Stimulated activated CD8-positive, alpha-beta memory T cell treated with anti-CD3 and anti-CD28 coated beads, Interleukin-2, amount 100 ng/mL, for 48 hours (primary cell): ENCODE measurements at regions not wholly inside any gene's neighbourhood (a gene's known extent, or its start where the extent isn't known, plus 50 kb on each side); places are given as distances from the start of the nearest gene placed in this dataset.
"Not testable (repeated sequence)": the region's sequence is repeated elsewhere in the genome, so short reads cannot be mapped to it uniquely, and the experiment has no call there.

Source experiments
- DNase-seq, 2 donors: peaks; one replicate each; pipeline ENCODE4 v3.0.0-alpha.2; 2020; ENCODE audit warnings: low read depth in 2 of 2

DNA sequence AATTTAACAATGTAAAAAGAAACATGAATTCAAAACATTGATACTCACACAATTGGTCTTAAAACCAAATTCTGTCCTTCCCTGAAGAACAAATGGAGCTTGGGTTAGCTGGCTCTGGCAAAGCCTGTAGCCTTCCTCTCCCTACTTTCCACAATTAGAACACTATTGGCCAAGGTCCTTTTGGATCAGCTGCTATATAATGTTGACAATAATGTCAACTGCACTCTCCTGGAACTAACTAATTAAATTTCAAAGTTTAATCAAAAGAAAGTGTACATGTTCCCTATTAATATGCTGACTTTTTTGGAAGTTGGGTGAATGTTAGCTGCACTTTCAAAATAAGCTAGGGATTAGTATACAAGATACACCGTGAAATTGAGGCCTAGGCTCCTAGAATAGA lies 440.1 kb upstream of the NFE2L3 start:
- DNase-seq = no peak

DNA sequence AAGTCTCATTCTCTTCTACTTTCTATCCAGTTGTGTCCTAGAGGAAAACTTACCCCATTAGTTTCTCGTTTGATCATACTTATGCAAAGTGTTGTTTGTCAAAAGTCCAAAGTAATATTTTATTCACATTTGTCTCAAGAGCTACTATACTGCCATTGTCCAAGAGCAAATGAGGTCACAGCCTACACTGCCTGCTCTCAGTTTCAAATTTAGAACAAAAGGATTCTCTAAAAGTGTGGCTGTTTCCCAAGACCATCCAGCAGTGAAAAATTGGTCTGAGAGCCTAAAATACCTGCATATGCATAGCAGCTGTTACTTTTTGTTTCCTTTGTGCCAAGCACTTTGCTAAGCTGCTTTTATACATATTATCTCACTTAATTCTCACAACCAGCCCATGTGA lies 439.5 kb upstream of the NFE2L3 start:
- no peak for DNase-seq

DNA sequence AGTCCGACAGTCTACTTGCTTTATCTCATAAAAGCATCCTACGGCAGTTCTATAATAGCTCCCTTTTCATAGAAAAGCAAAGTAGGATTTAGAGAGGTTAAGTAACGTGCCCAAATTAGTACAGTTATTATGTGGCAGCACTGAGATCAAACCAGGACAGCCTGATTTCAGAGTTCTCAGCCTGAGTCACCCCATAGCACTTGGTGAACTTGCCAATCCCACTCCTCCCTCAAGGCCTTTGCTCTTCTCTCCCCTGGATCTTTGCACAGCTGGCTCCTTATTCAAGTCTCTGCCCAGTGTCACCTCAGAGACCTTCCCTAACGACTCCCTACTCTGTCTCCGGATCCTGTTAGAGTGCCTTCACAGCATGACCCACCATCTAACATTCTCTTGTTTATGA lies 438.0 kb upstream of the NFE2L3 start:
- DNase-seq = no peak

DNA sequence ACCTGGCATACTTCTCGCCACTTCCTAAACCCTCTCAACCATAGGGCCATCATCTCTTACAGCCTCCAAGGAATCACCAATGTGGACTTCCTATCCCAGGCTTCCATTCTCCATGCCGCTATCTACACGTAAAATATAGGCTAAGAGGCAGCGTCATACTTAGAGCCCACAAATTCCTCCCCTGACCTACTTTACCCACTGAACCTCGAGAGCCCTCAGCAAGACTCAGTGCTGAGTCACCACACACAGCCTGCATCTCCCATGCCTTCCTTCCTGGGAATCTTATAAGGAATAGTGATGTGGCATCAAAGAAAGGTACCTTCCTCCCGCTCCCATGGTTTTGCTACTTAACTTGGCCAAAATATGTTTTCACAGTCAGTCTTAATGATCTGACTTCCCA lies 435.6 kb upstream of the NFE2L3 start:
- no peak for DNase-seq

DNA sequence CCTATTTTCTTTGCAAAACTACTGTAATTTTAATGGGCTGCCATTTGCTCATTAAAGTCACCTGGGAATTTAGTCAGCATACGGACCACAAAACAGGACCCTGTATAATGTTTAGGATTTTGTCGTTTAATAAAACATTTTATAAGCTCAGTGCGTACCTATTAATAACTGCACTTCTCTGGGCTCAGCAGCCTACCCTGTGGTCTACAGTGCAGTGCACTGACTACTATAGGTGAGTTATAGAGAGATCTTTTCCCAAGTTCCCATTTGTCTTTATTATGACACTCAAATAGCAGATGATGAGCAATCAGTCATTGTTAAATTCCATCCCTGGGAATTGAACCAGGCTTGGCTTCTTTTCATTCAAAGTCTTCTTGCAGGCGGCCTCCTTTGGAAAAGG lies 433.4 kb upstream of the NFE2L3 start:
- no peak for DNase-seq

DNA sequence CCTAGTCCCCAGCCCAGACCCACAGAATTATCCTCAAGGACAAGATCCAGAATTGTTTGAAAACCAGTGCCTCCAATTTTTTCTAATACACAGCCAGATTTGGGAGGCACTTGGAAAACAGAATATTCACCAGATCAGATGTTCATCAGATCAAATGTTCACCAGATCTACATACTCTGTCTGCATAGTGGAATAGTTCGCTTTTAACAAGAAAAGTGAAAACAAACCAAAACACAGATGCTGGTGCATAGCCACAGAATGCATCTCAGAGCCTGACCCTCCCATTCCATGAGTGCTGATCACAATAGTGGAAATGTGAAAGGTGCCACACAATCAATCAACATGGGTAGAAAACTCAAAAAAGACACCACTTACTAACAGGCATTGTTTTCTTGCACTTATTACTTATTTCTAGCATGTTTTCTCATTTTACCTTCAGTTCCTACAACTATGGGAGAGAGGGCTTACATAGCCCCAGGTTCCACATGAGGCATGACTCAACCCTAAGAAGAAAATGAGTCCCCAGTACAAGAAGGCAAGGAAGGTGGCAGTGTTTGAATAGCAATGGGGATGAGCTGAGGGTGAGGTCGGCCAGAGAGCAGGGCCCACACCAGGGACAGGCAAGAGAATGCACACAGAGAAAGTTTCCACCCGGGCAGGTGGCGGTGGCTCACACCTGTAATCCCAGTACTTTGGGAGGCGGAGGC lies 432.7 kb upstream of the NFE2L3 start:
- DNase-seq = no peak

DNA sequence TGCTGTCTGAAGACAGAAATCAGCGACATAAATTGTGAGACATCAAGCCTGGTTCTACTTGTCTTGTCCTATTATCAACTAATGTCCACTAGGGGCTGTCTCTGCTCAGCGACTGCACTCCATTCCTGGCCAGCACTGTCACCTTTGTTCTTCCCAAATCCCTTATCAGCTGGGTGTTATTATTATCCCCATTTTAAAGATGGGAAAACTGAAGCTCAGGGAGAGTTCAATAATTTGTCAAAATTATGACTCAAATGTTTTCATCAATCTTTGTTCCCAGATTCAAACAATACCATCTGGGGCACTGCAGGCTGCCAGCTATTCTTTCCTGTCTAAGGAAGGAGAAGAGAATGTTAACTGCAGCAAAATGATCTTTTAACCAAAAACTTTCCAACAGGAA lies 431.6 kb upstream of the NFE2L3 start:
- DNase-seq = no peak

DNA sequence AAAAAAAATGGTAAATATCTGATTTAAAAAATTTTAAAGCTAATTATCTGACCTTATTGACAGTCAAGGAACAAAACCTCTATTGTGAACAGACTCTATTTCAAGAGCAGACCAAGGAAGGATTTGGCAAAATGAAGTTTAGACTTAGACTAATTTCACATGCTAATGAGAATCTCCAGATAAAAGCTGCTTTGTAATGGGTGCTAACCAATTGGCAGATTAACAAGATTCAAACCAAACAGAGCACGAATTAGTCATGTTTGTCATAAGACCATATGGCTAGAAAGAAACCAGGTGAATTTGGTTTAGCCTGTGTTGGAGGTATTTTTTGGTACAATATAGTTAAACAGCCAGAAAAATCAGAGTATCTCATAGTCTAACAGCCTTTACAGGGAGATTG lies 429.1 kb upstream of the NFE2L3 start:
- DNase-seq = no peak

DNA sequence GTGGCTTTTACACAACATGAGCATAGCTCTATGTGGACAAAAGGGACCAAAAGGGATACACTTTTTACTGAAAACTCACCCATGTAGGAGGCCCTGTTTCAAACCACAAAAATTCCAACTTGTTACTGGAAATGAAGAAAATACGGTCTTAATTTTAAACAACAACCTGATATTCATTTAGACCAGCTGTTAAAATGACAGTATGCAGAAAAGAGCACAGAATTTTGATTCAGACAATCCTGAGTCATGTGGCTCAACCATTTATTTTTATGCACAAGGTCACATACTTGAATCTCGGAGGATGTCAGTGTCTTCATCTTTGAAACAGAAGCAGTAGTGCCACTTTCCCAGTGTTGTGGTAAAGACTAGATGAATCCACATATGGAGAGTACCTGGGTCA lies 426.5 kb upstream of the NFE2L3 start:
- DNase-seq = no peak

DNA sequence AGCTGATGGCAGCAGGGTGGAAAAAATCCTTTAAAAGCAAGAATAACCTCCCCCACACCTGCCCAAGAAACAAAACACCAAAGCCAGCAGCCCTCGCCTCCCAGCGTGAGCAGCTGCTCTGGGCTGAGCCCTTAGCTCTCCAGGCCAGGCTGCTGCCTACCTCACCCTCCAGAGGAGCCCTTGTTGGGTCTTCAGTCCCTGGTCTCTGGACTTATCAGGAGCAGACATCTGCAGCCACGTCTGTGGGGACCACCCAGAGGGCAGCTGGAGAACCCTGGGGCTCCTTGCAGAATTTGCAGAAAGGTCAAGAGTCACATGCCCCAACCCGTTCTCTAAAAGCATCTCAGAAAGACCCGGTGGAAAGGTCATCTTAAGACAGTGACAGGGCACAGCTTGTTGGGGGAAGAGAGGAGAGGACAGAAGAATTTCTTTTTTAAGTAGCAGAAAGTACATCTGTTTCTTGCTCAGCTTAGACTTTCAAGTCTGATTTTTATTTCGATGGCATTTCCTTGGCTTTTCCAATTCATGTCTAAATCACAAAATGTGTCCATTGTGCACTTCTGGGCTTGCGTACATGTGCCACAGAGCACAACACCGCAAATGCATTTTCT lies 425.7 kb upstream of the NFE2L3 start:
- no peak for DNase-seq

DNA sequence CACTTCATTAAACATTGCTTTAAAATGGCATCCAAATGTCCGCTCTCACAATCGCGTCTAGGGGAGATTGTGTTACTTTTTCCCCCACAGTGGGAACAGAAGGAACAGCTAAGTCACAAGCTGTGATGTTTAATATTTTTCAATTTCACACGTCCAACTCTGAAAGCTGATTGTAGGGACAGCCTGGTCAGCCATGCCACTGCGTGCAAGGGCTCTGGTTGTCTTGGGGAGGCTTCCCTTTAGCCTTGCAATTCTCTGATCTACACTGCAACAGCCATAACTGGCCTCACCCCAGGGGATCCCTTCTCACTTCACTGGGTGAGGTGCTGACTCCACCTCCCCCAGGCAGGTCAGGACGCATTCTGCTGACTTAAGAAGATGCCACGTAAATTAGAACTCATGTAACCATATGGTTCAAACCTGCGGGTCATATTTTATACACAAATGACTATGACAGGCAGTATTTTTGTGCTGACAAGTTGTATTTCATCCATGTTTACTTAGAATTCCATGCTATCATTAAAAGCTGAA lies 425.2 kb upstream of the NFE2L3 start:
- DNase-seq = no peak

DNA sequence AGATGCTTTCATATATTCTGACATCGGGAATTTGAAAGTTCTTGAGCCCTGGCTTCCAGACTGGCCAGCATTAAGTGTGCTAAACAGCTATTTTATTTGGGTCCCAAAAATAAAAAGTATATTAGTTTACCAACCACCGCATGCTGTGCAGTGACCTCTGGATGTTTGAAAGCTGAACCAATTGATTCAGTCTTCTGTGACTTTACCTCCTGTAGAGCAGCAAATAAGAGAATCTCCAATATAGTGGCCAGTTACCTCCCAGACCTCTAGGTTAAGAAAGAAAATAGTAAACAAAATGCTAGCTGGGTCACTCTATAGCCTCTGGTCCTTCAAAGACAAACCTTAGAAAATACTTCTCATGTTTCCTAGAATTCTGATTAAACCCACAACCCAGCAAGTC lies 424.6 kb upstream of the NFE2L3 start:
- DNase-seq = no peak

DNA sequence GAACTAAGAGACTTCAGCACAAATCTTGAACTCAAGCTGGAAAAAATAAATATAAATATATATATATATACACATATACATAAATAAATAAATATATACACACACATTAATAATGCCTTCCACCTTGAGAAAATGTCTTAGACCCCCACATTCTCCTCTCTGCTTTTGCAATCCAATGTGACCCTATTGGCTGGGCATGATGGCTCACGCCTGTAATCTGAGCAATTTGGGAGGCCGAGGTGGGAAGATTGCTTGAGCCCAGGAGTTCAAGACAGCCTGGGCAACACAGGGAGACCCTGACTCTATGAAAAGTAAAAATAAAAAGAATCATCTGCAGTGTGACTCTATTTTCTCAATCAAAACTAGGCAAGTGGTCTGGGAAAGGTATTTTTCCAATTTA lies 424.1 kb upstream of the NFE2L3 start:
- DNase-seq = no peak

DNA sequence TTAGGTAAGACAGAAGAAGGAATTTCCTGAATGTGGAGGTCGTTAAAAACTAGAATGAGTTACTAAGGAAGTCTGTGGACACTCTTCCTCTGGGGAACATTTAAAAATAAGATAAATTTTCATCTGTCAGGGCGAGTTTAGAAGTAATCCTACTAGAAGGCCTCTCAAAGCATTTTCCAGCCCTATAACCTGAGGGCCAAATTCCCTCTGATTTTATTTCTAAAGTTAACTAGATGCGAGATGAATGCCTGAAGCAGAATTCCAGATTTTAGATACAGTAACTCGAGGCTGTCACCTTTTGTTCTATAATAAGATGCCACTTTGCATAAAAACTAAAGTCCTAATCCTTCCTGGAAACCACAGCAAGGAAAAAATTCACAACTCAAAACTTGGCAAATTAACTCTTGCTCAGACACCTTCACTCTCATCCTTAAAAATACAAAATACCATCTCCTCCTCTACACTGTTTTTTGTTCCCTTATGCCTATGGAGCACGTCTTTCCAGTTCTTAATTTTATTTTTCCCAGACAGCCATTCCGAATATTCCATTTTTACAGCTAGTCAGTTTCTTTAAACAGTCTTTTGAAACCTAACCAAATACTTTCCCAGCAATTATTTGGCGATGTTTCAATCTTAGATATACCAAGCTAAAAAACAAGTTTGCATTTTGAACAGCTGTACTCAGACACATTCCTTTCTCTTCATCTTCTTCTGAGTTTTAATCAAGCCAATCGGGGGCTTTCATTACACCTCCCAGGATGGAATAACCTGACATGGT lies 420.7 kb upstream of the NFE2L3 start:
- no peak for DNase-seq

DNA sequence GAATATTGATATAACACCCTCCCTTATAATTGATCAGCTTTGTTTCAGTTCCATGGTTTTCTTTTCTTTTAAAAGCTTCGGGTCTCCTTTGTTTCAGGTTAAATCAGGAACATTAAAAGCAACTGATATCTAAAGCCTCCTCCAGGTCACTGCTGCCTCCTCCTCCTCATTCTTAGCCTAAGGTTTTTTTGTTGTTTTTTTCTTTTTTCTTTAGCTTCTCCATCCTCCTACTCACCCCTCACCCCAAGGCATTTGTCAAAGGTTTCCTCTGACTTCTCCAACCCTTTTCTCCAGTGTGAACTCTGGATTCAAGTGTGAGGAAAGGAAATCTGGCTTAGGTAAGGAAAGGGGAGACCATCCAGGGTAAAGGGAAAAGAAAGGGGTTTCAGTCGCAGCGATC lies 420.2 kb upstream of the NFE2L3 start:
- DNase-seq = no peak

DNA sequence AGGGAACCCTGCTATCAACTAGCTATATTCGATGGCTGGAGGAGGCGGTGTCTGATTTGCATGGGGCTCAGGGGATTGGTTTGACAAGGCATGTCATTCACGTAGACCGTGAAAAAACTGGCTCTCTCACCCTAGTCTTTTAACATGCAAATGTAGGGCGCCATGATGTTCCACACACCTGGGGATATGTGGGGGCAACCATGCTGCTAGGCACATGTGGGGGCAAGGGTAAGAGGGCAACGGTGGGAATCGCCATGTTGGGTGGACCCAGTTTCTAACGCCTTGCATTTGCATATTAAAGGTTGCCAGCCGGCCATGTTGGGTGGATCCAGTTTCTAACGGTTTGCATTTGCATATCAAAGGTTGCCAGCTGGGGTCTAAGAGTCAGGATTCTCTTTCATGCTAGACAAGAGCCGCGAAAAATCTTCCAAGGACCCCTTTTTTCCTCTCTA lies 419.2 kb upstream of the NFE2L3 start:
- DNase-seq = no peak

DNA sequence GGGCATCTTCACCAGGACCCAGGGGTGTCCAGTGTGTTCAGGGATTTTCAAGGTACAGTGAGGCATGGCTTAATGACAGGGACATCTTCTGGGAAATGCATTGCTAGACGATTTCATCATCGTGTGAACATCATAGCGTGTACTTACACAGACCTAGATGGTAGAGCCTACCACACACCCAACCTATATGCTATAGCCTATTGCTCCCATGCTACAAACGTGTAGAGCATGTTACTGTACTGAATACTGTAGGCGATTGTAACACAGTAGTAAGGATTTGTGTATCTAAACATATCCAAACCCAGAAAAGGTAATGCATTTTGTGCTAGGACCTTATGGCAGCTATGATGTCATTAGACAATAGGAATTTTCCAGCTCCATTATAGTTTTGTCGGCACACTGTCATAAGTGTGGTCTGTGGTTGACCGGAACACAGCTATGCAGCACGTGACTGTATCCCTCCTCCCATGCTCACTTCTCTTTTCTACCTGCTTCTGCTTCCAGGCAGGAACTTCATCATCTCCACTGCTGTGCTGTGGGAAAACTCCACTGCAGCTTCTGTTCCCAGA lies 416.2 kb upstream of the NFE2L3 start:
- no peak for DNase-seq

DNA sequence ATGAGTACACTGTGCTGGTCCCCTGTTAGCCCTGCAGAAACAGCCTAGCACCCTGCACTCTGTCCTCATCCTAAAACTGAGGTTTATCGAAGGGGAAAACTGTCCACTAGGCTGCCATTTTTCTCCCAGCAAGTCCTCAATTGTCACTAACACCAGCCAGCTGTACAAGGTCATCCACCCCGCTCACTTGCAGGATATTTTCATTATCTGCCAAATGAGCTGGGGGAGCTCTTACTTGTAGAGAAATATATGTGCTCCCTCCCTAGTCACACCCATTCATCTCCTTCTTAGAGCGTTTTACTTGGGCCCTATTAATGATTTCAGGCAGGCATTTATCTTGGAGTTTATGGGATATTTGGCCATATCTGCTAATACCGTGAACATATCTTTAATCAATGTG lies 413.5 kb upstream of the NFE2L3 start:
- no peak for DNase-seq

DNA sequence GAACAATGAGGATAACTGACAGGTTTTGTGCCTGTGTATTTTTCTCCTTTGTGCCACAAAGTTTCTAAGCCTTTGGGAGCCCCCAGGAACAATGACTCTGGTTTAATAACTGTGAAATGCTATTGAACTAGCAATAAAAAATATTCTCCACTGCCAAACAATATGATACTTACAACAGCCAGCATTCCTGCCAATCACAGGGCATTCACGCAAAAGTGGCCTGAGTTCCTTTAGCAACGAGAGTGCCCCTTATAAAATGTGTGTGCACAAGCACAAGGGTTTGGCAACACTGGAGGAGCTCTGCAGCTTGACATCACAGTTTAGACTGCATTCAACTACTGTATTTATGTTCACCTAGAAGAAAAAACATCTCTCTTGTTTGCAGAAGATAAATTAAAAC lies 412.9 kb upstream of the NFE2L3 start:
- no peak for DNase-seq

DNA sequence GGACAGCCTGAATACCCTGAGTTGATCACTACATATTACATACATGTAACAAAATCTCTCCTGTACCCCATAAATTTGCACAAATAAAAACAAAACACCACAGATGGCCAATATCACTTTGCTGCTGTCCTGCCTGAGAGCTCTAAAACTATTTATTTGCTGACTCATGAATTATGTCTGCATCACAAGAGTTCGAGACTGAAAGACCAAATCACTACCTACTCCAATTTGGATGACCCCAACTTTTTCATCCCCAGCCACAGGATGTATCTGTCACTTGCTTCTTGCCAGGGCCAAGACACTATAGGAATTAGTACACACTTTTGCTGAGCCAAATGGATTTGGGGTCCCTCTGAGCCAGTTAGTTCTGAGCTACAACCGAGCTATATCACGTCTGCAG lies 409.7 kb upstream of the NFE2L3 start:
- no peak for DNase-seq

DNA sequence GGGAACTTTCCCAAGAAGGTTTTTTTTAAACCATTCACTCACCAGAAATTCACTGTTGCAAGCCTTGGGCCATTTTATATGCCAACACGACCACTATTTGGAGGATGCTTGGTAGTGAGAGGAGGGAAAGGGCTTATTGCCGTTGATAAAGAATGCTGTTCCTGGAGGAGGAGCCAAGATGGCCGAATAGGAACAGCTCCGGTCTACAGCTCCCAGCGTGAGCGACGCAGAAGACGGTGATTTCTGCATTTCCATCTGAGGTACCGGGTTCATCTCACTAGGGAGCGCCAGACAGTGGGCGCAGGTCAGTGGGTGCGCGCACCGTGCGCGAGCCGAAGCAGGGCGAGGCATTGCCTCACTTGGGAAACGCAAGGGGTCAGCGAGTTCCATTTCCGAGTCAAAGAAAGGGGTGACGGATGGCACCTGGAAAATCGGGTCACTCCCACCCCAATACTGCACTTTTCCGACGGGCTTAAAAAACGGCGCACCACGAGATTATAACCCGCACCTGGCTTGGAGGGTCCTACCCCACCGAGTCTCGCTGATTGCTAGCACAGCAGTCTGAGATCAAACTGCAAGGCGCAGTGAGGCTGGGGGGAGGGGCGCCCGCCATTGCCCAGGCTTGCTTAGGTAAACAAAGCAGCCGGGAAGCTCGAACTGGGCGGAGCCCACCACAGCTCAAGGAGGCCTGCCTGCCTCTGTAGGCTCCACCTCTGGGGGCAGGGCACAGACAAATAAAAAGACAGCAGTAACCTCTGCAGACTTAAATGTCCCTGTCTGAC lies 408.1 kb upstream of the NFE2L3 start:
- not testable (repeated sequence) for DNase-seq
